Ovary (tissue), 7 donors: ENCODE measurements at regions not wholly inside any gene's neighbourhood (a gene's known extent, or its start where the extent isn't known, plus 50 kb on each side); places are given as distances from the start of the nearest gene placed in this dataset.

Experiments used
- DNase-seq, 5 donors: peaks; one replicate each; pipeline ENCODE4 v3.0.0-alpha.2; 2019 to 2020
- H3K27ac ChIP-seq, 2 donors: fragments of 200-600 bp; one replicate each; pipeline versions ENCODE4 v1.5.1 to v1.8.0; 2019 to 2022
- H3K27me3 ChIP-seq: fragments of 200-600 bp; one replicate; pipeline ENCODE4 v1.8.0; 2022
- H3K36me3 ChIP-seq: fragments of 200-600 bp; sonication (generic); one replicate; pipeline ENCODE4 v1.5.1; 2019
- H3K4me1 ChIP-seq: one replicate; pipeline ENCODE4 v1.8.1; 2013; ENCODE audit warnings: mild to moderate bottlenecking, moderate library complexity; ENCODE audit not compliant: insufficient read depth
- H3K4me3 ChIP-seq: fragments of 200-600 bp; sonication (generic); one replicate; pipeline ENCODE4 v1.5.1; 2017
- H3K9me3 ChIP-seq, 2 donors: fragments of 200-600 bp in 1 of 2; sonication (generic) in 1 of 2; one replicate each; pipeline versions ENCODE4 v1.5.1 to v1.8.1; 2013 to 2019; ENCODE audit warnings: mild to moderate bottlenecking in 1 of 2, moderate library complexity in 1 of 2
- CTCF ChIP-seq, 3 donors: fragments of 450-650 bp in 2 of 3; fragments of 200-600 bp in 1 of 3; IDR thresholded peaks; one replicate each; pipeline versions ENCODE4 v1.5.1 to v1.8.0; 2016 to 2022; ENCODE audit warnings: antibody characterized with exemption in 3 of 3, mild to moderate bottlenecking in 1 of 3
- EP300 ChIP-seq: sonication (generic); formaldehyde crosslinking; IDR thresholded peaks from one replicate; pipeline ENCODE4 v1.6.1; 2017; ENCODE audit warnings: antibody characterized with exemption
- POLR2A ChIP-seq: fragments of 450-650 bp; IDR thresholded peaks from one replicate; pipeline ENCODE4 v1.6.1; 2017; ENCODE audit warnings: antibody characterized with exemption, mild to moderate bottlenecking, moderate library complexity
- WGBS, 3 donors: extraction: QIAGEN DNeasy Blood & Tissue Kit in 1 of 3; methylation state at CpG; one replicate each; pipeline versions ENCODE4 v1.1.5 to v1.1.7; 2013 to 2017; 5-methylcytosine and 5-hydroxymethylcytosine counted together
- intact Hi-C, 4 donors: fragments of 100-400 bp; cut with DNase I; formaldehyde crosslinking; loops; one replicate each; pipeline versions ENCODE4 v1.11.0 to v1.15.1; 2022 to 2023
- donor health status: DM: no; HTN: no; CAD: no; lungs with moderate emphysema.
- donor health status: DM: no; HTN: no; CAD: no.
- donor health status: Bipolar disorder and iron deficiency.
- donor health status: DM: no; HTN: no; CAD: no.
- donor health status: DM: yes; HTN: yes; CAD: no.

- intact Hi-C loops = no loop called here
- DNase-seq = no peak
- 17 to 33% (median 33%) methylated on average over 6 of the region's 6 CpGs for WGBS, 3 donors
- no peak overlapping the region for H3K4me3 ChIP-seq
- peaks cover 7% of the 10 kb centered on the region for H3K4me1 ChIP-seq
- H3K36me3 ChIP-seq = no peaks in the 10 kb centered on the region
- TF ChIP-seq EP300 = no peak
- TF ChIP-seq POLR2A = no peak
- no peak for TF ChIP-seq CTCF (IDR thresholded peaks at IDR 0.05)
- H3K27ac ChIP-seq = peak overlapping the region in 1 of 2 donors; percentile 42
- no peaks in the 10 kb centered on the region for H3K27me3 ChIP-seq
- H3K9me3 ChIP-seq = no peaks in the 10 kb centered on the region
Observed at GRCh38 chr2:15718944-15719323, 127.3 kb downstream of the DDX1 start.

GRCh38 chr2:15719566-15720313, 128.1 kb downstream of the DDX1 start:
- Histone ChIP-seq H3K36me3 (no peaks in the 10 kb centered on the region), H3K4me1 (peaks cover 7% of the 10 kb centered on the region), H3K9me3 (no peaks in the 10 kb centered on the region), H3K4me3 (no peak overlapping the region), H3K27me3 (no peaks in the 10 kb centered on the region), H3K27ac (no peak overlapping the region)
- 93 to 94% (median 93%) methylated on average over 8 of the region's 8 CpGs for WGBS, 3 donors
- no peak for TF ChIP-seq POLR2A
- TF ChIP-seq EP300 = no peak
- no peak for TF ChIP-seq CTCF (IDR thresholded peaks at IDR 0.05)
- intact Hi-C loops = no loop called here
- DNase-seq = no peak

GRCh38 chr2:15720561-15721307, 129.1 kb downstream of the DDX1 start:
- peaks cover 10% of the 10 kb centered on the region for H3K4me1 ChIP-seq
- DNase-seq = no peak
- WGBS, 3 donors = 96 to 97% (median 96%) methylated on average over 9 of the region's 9 CpGs
- H3K27me3 ChIP-seq = no peaks in the 10 kb centered on the region
- intact Hi-C loops = no loop called here
- H3K9me3 ChIP-seq = no peaks in the 10 kb centered on the region
- H3K36me3 ChIP-seq = no peaks in the 10 kb centered on the region
- no peak overlapping the region for H3K27ac ChIP-seq
- TF ChIP-seq POLR2A = no peak
- no peak for TF ChIP-seq CTCF (IDR thresholded peaks at IDR 0.05)
- TF ChIP-seq EP300 = no peak
- no peak overlapping the region for H3K4me3 ChIP-seq

GRCh38 chr2:15721411-15722067, 129.9 kb downstream of the DDX1 start:
- intact Hi-C loops = no loop called here
- 90 to 93% (median 92%) methylated on average over 10 of the region's 10 CpGs for WGBS, 3 donors
- Histone ChIP-seq H3K4me3 (no peak overlapping the region), H3K4me1 (peaks cover 10% of the 10 kb centered on the region), H3K27me3 (no peaks in the 10 kb centered on the region), H3K36me3 (no peaks in the 10 kb centered on the region), H3K27ac (no peak overlapping the region), H3K9me3 (no peaks in the 10 kb centered on the region)
- TF ChIP-seq EP300 (no peak), POLR2A (no peak), CTCF (IDR thresholded peaks at IDR 0.05) (no peak)
- DNase-seq = no peak
